Stimulated activated CD4-positive, alpha-beta T cell treated with anti-CD3 and anti-CD28 coated beads, Interleukin-1b, Interleukin-23, amount 100 ng/mL, for 4 hours (primary cell): ENCODE measurements at regions not wholly inside any gene's neighbourhood (a gene's known extent, or its start where the extent isn't known, plus 50 kb on each side); places are given as distances from the start of the nearest gene placed in this dataset.
"Not testable (repeated sequence)": the region's sequence is repeated elsewhere in the genome, so short reads cannot be mapped to it uniquely, and the experiment has no call there.

Experiments used
- DNase-seq, 2 donors: peaks; one replicate each; pipeline ENCODE4 v3.0.0-alpha.2; 2020; ENCODE audit warnings: low read depth in 2 of 2

GRCh38 chr6:164721460-164721859, 587.9 kb downstream of the C6orf118 start:
- DNase-seq: no peak

- DNase-seq: no peak
Measured at GRCh38 chr6:164700497-164700896, 608.9 kb downstream of the C6orf118 start.

- DNase-seq: no peak
Measured at GRCh38 chr6:164695896-164696295, 613.5 kb downstream of the C6orf118 start.

- no peak for DNase-seq
Measured at GRCh38 chr6:164694386-164694785, 615.0 kb downstream of the C6orf118 start.

- DNase-seq: no peak
Measured at GRCh38 chr6:164693944-164694343, 615.5 kb downstream of the C6orf118 start.

- no peak for DNase-seq
Measured at GRCh38 chr6:164692772-164693510, 616.5 kb downstream of the C6orf118 start.

- no peak for DNase-seq
Measured at GRCh38 chr6:164690702-164691500, 618.5 kb downstream of the C6orf118 start.

GRCh38 chr6:164690241-164690640, 619.2 kb downstream of the C6orf118 start:
- DNase-seq: no peak

GRCh38 chr6:164665328-164665727, 644.1 kb downstream of the C6orf118 start:
- DNase-seq: no peak

- DNase-seq: no peak
Measured at GRCh38 chr6:164663634-164664033, 645.8 kb downstream of the C6orf118 start.

GRCh38 chr6:164661716-164662115, 647.7 kb downstream of the C6orf118 start:
- no peak for DNase-seq

GRCh38 chr6:164660781-164661180, 648.6 kb downstream of the C6orf118 start:
- DNase-seq: no peak

- DNase-seq: no peak
Measured at GRCh38 chr6:164640956-164641355, 668.4 kb downstream of the C6orf118 start.

GRCh38 chr6:164628302-164628931, 681.0 kb downstream of the C6orf118 start:
- DNase-seq: no peak

GRCh38 chr6:164616917-164617524, 692.4 kb downstream of the C6orf118 start:
- no peak for DNase-seq

- DNase-seq: no peak
Measured at GRCh38 chr6:164612751-164613150, 696.7 kb downstream of the C6orf118 start.

GRCh38 chr6:164610859-164611258, 698.5 kb downstream of the C6orf118 start:
- not testable (repeated sequence) for DNase-seq

GRCh38 chr6:164602415-164602814, 707.0 kb downstream of the C6orf118 start:
- not testable (repeated sequence) for DNase-seq

- no peak for DNase-seq
Measured at GRCh38 chr6:164581563-164581962, 727.8 kb downstream of the C6orf118 start.

- DNase-seq: no peak
Measured at GRCh38 chr6:164579035-164579434, 730.4 kb downstream of the C6orf118 start.

- DNase-seq: no peak
Measured at GRCh38 chr6:164578616-164579015, 730.8 kb downstream of the C6orf118 start.

GRCh38 chr6:164570801-164571200, 738.6 kb downstream of the C6orf118 start:
- no peak for DNase-seq
